Neural progenitor cell (in vitro differentiated cells): ENCODE measurements at regions not wholly inside any gene's neighbourhood (a gene's known extent, or its start where the extent isn't known, plus 50 kb on each side); places are given as distances from the start of the nearest gene placed in this dataset.

Experiments used
- EZH2phosphoT487 ChIP-seq: fragments of 200-600 bp; sonication (generic); IDR thresholded peaks from 2 replicates; pipeline ENCODE4 v1.6.1; 2017; ENCODE audit warnings: antibody characterized with exemption
- TF ChIP-seq, protein P1 (sequence below): fragments of 200-600 bp; sonication (generic); IDR thresholded peaks from 2 replicates; pipeline ENCODE4 v1.5.1; 2017; ENCODE audit warnings: antibody characterized with exemption, mild to moderate bottlenecking

DNA sequence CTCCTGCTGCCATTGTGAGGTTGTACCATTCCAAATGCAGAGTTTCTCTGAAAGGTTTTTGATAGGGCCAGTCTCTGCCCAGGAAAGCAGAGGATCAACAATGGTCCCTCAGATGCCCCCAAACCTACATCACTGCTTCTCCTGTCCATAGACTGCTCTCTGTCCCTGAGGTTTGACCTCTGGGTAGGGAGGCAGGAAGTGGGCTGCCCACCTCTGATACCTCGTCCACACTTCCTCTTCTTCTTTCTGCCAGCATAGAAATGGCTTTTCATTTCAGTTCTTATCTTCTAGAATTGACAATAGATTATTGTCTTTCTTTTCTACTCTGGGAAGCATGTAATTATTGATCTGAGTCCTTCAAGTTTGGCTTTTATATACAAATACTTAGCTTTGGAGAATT is 170.6 kb downstream of the TRMT11 start:
- TF ChIP-seq, protein P1, sequence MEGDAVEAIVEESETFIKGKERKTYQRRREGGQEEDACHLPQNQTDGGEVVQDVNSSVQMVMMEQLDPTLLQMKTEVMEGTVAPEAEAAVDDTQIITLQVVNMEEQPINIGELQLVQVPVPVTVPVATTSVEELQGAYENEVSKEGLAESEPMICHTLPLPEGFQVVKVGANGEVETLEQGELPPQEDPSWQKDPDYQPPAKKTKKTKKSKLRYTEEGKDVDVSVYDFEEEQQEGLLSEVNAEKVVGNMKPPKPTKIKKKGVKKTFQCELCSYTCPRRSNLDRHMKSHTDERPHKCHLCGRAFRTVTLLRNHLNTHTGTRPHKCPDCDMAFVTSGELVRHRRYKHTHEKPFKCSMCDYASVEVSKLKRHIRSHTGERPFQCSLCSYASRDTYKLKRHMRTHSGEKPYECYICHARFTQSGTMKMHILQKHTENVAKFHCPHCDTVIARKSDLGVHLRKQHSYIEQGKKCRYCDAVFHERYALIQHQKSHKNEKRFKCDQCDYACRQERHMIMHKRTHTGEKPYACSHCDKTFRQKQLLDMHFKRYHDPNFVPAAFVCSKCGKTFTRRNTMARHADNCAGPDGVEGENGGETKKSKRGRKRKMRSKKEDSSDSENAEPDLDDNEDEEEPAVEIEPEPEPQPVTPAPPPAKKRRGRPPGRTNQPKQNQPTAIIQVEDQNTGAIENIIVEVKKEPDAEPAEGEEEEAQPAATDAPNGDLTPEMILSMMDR, result no peak
- no peak for TF ChIP-seq EZH2phosphoT487
